PFSK-1 (cell line): ENCODE measurements at regions not wholly inside any gene's neighbourhood (a gene's known extent, or its start where the extent isn't known, plus 50 kb on each side); places are given as distances from the start of the nearest gene placed in this dataset.

ENCODE experiments used
- FOXP2 ChIP-seq: optimal IDR thresholded peaks from 2 replicates; pipeline ENCODE3; 2011; ENCODE audit warnings: borderline replicate concordance, control low read depth, inconsistent platforms; ENCODE audit not compliant: insufficient read depth; ENCODE audit errors: extremely low read length, extremely low read depth
- POLR2AphosphoS5 ChIP-seq: IDR thresholded peaks from 2 replicates; pipeline ENCODE4 v1.6.1; 2012; ENCODE audit warnings: low read depth, mild to moderate bottlenecking, control low read depth, low read length, moderate library complexity
- REST ChIP-seq, 2 experiments: IDR thresholded peaks; 2 replicates each; pipeline versions ENCODE4 v1.6.1 to v1.8.0; 2011 to 2012; ENCODE audit warnings: low read depth in 2 of 2, low read length in 2 of 2, control low read depth in 1 of 2, inconsistent platforms in 1 of 2, mild to moderate bottlenecking in 1 of 2, moderate library complexity in 1 of 2; ENCODE audit not compliant: insufficient read depth in 1 of 2
- SIN3A ChIP-seq: IDR thresholded peaks from 2 replicates; pipeline ENCODE4 v1.6.1; 2012; ENCODE audit warnings: mild to moderate bottlenecking, low read length, moderate library complexity, borderline replicate concordance; ENCODE audit not compliant: insufficient read depth
- TAF1 ChIP-seq: IDR thresholded peaks from 2 replicates; pipeline ENCODE4 v1.6.1; 2012; ENCODE audit warnings: low read length, control low read depth, borderline replicate concordance; ENCODE audit not compliant: insufficient read depth

- no peak for TF ChIP-seq SIN3A
- TF ChIP-seq POLR2AphosphoS5, result no peak
- no peak for TF ChIP-seq REST (IDR thresholded peaks at IDR 0.05; ENCODE audit: insufficient read depth in 1 of 2, low read depth in 2 of 2, low read length in 2 of 2)
- TF ChIP-seq TAF1, result no peak
- no peak for TF ChIP-seq FOXP2
Measured at GRCh38 chr13:99033814-99034213, 56.0 kb upstream of the DOCK9 start.

- TF ChIP-seq FOXP2, result no peak
- TF ChIP-seq POLR2AphosphoS5, result no peak
- no peak for TF ChIP-seq TAF1
- TF ChIP-seq REST (IDR thresholded peaks at IDR 0.05; ENCODE audit: insufficient read depth in 1 of 2, low read depth in 2 of 2, low read length in 2 of 2), result no peak
- no peak for TF ChIP-seq SIN3A
Measured at GRCh38 chr13:99034333-99035085, 56.6 kb upstream of the DOCK9 start.

GRCh38 chr13:99035715-99036114 lies 57.9 kb upstream of the DOCK9 start:
- TF ChIP-seq TAF1 (no peak), FOXP2 (no peak), SIN3A (no peak), POLR2AphosphoS5 (no peak), REST (IDR thresholded peaks at IDR 0.05; ENCODE audit: insufficient read depth in 1 of 2, low read depth in 2 of 2, low read length in 2 of 2) (no peak)

- TF ChIP-seq FOXP2 (no peak), SIN3A (no peak), REST (IDR thresholded peaks at IDR 0.05; ENCODE audit: insufficient read depth in 1 of 2, low read depth in 2 of 2, low read length in 2 of 2) (no peak), POLR2AphosphoS5 (no peak), TAF1 (no peak)
Measured at GRCh38 chr13:99037756-99038155, 59.9 kb upstream of the DOCK9 start.
